ENCODE measurements at regions not wholly inside any gene's neighbourhood (a gene's known extent, or its start where the extent isn't known, plus 50 kb on each side); places are given as distances from the start of the nearest gene placed in this dataset.

DNA sequence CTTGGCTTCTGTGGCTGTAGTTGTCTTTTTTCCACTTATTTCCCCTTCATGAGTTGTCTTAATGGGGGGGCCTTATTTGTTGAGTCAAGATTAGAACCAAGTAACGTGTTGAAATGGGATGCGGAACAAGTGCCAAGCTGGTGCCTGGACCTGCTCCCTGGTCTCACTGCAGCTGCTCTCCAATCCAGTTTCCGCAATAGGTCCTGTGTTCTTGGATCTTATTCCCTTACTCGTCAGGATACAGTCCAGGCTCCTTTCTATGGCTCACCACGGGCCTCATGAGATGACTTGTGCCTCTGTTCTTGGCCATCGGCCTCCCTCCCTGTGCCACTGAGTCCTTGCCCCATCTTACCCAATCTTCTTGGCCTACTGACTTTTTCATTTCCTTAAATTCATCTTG lies 159.6 kb upstream of the CADM1 start:
- TF ChIP-seq, protein P1, sequence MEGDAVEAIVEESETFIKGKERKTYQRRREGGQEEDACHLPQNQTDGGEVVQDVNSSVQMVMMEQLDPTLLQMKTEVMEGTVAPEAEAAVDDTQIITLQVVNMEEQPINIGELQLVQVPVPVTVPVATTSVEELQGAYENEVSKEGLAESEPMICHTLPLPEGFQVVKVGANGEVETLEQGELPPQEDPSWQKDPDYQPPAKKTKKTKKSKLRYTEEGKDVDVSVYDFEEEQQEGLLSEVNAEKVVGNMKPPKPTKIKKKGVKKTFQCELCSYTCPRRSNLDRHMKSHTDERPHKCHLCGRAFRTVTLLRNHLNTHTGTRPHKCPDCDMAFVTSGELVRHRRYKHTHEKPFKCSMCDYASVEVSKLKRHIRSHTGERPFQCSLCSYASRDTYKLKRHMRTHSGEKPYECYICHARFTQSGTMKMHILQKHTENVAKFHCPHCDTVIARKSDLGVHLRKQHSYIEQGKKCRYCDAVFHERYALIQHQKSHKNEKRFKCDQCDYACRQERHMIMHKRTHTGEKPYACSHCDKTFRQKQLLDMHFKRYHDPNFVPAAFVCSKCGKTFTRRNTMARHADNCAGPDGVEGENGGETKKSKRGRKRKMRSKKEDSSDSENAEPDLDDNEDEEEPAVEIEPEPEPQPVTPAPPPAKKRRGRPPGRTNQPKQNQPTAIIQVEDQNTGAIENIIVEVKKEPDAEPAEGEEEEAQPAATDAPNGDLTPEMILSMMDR (IDR thresholded peaks at IDR 0.05) = no peak
- H3K36me3 Mint-ChIP-seq (ENCODE audit: unreplicated experiment) = no peaks in the 10 kb centered on the region

DNA sequence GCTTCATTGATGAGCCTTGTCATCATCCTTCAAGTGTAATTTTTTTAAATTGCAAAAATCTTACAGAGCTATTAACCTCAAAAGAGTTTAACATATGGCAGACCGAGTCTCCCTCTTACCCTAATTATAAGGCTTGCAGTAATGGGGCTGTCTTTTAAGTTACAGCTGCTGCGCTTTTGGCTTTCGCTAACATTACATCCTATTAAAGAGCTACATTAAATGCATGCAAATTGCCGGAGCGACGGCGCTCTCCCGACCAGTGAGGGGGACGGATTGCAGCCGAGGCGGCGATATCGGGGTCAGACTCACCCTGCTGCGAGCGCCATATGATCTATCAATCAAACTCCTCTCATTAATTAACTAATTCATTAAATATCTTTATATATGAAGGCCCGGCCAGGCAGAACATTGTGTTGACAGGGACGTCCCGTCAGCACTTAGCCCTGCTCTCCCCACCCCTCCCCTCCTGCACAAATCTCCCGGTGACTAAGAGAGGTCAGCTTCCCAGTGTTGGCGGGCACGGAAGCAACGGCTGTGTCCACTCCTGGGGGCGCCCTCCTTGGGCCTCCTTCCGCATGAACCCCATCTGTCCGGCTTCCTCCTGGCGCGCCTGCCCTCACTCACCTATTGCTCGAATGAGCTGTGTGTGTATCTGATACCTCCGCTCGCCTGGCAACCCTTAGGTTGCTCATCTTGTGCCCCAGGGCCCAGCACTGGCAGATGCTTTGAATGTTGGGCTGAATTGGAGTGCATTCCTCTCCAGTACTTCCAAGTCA lies 156.0 kb upstream of the CADM1 start:
- H3K4me3 Mint-ChIP-seq (ENCODE audit: unreplicated experiment) = peak overlapping the region; percentile 67
- H3K27me3 Mint-ChIP-seq (ENCODE audit: unreplicated experiment) = peaks cover 30% of the 10 kb centered on the region
- no peak for DNase-seq (ENCODE audit: extremely low spot score, unreplicated experiment)
- H3K36me3 Mint-ChIP-seq (ENCODE audit: unreplicated experiment) = no peaks in the 10 kb centered on the region
- H3K27ac Mint-ChIP-seq (ENCODE audit: unreplicated experiment) = no peak overlapping the region
- TF ChIP-seq, protein P1 (IDR thresholded peaks at IDR 0.05) = no peak
- H3K9me3 Mint-ChIP-seq (ENCODE audit: unreplicated experiment) = peaks cover 5% of the 10 kb centered on the region
- H3K4me1 Mint-ChIP-seq (ENCODE audit: unreplicated experiment) = peaks cover 21% of the 10 kb centered on the region

More for the DNA sequence above, 159.6 kb upstream of the CADM1 start:
- Mint-ChIP-seq H3K4me1 (ENCODE audit: unreplicated experiment) (peaks cover 17% of the 10 kb centered on the region), H3K9me3 (ENCODE audit: unreplicated experiment) (no peaks in the 10 kb centered on the region), H3K4me3 (ENCODE audit: unreplicated experiment) (no peak overlapping the region), H3K27ac (ENCODE audit: unreplicated experiment) (no peak overlapping the region), H3K27me3 (ENCODE audit: unreplicated experiment) (peaks cover 24% of the 10 kb centered on the region)
- no peak for DNase-seq (ENCODE audit: extremely low spot score, unreplicated experiment)

DNA sequence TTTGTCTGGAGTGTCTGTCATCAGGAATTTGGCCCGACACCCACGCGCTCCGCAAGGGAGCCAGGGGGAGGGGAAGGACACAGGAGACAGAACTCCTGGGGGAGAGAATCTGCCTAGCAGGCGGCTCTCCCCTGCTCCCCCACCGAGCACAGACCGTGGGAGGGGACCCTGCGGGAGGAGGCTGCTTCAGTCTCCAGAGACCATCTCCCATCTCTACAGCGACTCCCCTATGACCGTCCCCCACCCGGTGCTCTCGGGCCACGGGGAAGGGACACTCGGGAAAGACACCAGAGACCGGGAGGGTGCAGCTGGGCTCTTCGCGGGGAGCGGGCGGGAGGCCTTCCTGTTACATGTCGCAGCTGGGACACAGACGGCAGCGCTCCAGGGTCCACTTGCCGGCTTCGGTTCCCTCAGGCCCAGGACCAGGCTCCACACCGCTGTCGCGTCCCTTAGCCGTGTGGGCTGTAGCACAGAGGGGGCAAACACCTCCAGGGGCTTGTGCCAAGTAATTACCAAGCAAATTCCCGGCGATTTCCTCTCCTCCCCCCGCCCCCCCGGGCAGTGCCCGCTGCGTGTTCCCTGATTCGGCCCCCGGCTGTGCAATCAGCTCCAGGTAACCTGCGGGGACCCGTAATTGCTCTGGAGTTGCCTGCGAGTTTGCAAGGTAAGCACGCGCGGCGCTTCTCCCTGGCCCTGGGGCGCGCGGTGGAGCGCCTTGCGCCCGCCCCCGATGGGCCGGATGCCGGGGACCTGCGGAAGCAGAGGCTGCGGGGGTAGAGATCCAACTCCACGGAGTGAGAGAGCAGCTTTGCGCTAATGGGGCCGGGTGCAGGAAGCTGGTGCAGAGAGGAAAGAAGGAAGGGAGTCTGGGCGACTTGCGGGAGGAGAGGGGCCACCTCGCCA lies 155.1 kb upstream of the CADM1 start:
- TF ChIP-seq, protein P1 (IDR thresholded peaks at IDR 0.05) = no peak
- peak overlapping the region; percentile 67 for H3K4me3 Mint-ChIP-seq (ENCODE audit: unreplicated experiment)
- no peaks in the 10 kb centered on the region for H3K36me3 Mint-ChIP-seq (ENCODE audit: unreplicated experiment)
- H3K9me3 Mint-ChIP-seq (ENCODE audit: unreplicated experiment) = peaks cover 5% of the 10 kb centered on the region
- no peak for DNase-seq (ENCODE audit: extremely low spot score, unreplicated experiment)
- peaks cover 21% of the 10 kb centered on the region for H3K4me1 Mint-ChIP-seq (ENCODE audit: unreplicated experiment)
- peaks cover 35% of the 10 kb centered on the region for H3K27me3 Mint-ChIP-seq (ENCODE audit: unreplicated experiment)
- no peak overlapping the region for H3K27ac Mint-ChIP-seq (ENCODE audit: unreplicated experiment)

DNA sequence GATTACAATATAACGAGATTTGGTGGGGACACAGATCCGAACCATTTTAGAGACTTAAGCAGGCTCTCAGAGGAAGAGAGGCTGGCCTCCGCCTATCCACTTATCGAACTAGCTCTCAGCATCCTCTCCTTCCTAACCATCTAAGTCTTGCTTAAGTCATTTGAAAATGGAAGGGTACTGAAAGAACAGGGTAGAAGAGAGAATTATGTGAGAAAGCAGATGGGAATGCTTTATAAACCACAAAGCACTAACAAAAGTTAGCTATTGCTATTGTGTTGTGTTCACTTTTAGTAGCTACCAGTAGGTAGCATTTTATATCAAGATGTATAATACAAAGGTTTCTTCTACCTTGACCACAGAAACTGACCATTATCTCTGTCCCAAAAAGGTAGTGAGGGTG lies 153.4 kb upstream of the CADM1 start:
- Mint-ChIP-seq H3K27ac (ENCODE audit: unreplicated experiment) (no peak overlapping the region), H3K4me3 (ENCODE audit: unreplicated experiment) (no peak overlapping the region), H3K27me3 (ENCODE audit: unreplicated experiment) (peaks cover 38% of the 10 kb centered on the region), H3K36me3 (ENCODE audit: unreplicated experiment) (no peaks in the 10 kb centered on the region), H3K4me1 (ENCODE audit: unreplicated experiment) (peaks cover 21% of the 10 kb centered on the region), H3K9me3 (ENCODE audit: unreplicated experiment) (peaks cover 5% of the 10 kb centered on the region)
- DNase-seq (ENCODE audit: extremely low spot score, unreplicated experiment) = no peak
- TF ChIP-seq, protein P1 (IDR thresholded peaks at IDR 0.05) = no peak

DNA sequence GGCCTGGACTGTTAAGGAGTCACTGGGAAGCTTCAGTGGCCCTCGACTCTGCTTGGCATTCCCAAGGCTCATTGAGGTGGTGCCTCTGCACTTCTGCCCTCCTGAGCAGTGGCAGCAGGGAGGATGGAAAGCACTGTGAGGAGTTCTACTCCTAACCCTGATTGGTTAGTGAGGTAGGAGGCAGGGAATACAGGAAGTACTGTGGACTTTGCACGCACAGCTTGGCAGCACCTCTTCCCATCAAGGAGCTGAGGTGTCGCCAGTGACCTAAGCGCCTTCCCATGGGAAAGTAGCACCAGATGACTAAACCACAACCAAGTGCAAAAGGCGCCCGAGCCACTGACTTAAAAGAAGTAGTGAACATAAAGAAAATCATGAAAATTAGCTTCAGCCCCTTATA lies 152.5 kb upstream of the CADM1 start:
- no peak overlapping the region for H3K27ac Mint-ChIP-seq (ENCODE audit: unreplicated experiment)
- peaks cover 21% of the 10 kb centered on the region for H3K4me1 Mint-ChIP-seq (ENCODE audit: unreplicated experiment)
- H3K4me3 Mint-ChIP-seq (ENCODE audit: unreplicated experiment) = no peak overlapping the region
- H3K9me3 Mint-ChIP-seq (ENCODE audit: unreplicated experiment) = peaks cover 5% of the 10 kb centered on the region
- peaks cover 47% of the 10 kb centered on the region for H3K27me3 Mint-ChIP-seq (ENCODE audit: unreplicated experiment)
- DNase-seq (ENCODE audit: extremely low spot score, unreplicated experiment) = no peak
- TF ChIP-seq, protein P1 (IDR thresholded peaks at IDR 0.05) = no peak
- H3K36me3 Mint-ChIP-seq (ENCODE audit: unreplicated experiment) = no peaks in the 10 kb centered on the region
